HTR-8/SVneo (cell line): ENCODE measurements at regions not wholly inside any gene's neighbourhood (a gene's known extent, or its start where the extent isn't known, plus 50 kb on each side); places are given as distances from the start of the nearest gene placed in this dataset.
"Not testable (repeated sequence)": the region's sequence is repeated elsewhere in the genome, so short reads cannot be mapped to it uniquely, and the experiment has no call there.

ENCODE experiments used
- DNase-seq: peaks from one replicate; pipeline ENCODE4 v3.0.0; 2011; ENCODE audit warnings: low spot score, mixed read lengths; ENCODE audit not compliant: insufficient read length
- FAIRE-seq: peaks from 2 replicates; lab custom pipeline; 2011; peaks lifted over from hg19 to GRCh38; lab: Jason Lieb, UNC

- no peak for DNase-seq
- FAIRE-seq = no peak
Observed at GRCh38 chr1:233722212-233722979, 108.5 kb downstream of the KCNK1 start.

DNA sequence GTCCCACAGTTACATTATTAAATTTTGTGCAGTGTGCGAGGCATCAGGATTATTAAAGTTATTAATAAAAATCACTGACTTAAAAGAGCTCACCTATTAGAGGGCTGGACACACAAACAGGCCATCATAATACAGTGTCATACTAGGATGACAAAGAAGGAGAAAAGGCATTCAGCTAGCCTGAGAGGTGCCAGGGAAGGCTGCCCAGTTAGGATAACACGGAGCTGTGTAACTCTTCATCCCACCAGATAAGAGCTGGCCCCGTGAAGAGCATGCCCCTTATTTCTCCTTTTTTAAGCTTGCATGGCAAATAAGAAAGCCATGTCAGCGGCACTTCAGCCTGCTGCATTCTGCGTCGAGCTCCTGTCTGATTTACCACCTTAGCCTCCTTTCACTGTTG is 109.5 kb downstream of the KCNK1 start:
- DNase-seq = no peak
- FAIRE-seq = no peak

DNA sequence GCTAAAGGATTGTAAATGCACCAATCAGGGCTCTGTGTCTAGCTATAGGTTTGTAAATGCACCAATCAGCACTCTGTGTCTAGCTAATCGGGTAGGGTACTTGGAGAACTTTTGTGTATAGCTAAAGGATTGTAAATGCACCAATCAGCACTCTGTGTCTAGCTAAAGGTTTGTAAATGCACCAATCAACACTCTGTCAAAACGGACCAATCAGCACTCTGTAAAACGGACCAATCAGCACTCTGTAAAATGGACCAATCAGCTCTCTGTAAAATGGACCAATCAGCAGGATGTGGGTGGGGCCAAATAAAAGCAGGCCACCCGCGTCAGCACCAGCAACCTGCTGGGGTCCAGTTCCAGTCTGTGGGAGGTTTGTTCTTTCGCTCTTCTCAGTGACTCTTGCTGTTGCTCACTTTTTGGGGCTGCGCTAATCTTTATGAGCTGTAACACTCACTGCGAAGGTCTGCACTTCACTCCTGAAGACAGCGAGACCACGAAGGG is 110.3 kb downstream of the KCNK1 start:
- not testable (repeated sequence) for FAIRE-seq, DNase-seq

GRCh38 chr1:233725423-233725822 is 111.5 kb downstream of the KCNK1 start:
- FAIRE-seq = no peak

DNA sequence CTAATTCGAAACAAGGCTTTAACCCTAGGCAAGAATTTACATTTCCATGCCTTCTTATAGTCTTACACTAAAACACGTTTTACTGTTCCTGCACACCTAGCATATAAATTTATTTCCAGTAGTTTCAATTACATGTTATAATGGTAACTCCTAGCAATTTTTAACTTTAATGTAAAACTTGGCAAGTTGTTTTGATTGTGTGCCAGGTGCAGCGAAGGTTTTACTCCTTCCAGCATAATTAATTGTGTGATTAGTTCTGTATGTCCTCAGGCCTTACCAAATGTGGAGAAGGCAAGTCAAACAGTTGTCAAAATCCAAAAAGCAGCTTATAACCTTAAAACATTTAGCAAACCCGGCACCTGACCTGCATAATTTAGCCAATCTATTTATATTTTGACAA is 114.8 kb downstream of the KCNK1 start:
- DNase-seq (no peak), FAIRE-seq (no peak)

More at GRCh38 chr1:233725423-233725822, 111.5 kb downstream of the KCNK1 start:
- no peak for DNase-seq

DNA sequence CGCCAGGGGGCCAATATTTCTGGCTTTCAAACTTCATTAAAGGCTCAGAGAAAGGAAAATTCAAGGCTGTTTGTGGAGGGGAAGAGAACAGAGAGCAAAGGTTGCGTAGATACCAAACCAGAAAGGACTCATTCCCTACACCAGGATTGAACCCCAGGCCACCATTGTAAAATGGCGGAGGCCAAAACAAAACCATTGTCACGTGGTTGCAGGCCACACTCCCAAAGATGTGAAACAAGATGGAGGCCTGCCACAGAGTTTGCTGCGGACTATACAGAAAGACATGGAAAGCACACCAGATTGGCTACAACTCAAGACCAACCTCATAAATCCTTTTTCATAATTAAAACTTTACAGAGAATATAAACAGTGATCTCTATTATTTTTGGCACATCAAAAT is 116.5 kb downstream of the KCNK1 start:
- FAIRE-seq (no peak), DNase-seq (no peak)

DNA sequence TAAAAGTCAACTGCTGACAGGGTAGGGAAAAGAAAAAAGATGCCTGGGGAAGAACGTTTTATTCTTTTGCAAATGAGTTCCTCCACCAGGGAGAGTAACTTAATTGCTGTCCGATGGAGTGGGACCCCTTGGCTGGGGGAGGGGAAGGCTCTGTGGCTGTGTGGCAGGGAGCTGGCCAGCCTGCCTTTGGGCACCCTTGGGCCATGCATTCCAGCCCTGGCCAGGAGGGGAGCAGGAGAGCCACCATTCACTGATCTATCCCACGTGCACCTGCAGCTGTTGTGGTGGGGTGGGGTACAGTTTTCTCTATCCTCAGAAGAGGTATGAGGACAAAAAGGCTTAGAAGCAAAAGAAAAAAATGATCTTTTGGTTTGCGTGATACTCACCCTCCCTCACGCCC is 116.9 kb downstream of the KCNK1 start:
- DNase-seq (no peak), FAIRE-seq (no peak)

DNA sequence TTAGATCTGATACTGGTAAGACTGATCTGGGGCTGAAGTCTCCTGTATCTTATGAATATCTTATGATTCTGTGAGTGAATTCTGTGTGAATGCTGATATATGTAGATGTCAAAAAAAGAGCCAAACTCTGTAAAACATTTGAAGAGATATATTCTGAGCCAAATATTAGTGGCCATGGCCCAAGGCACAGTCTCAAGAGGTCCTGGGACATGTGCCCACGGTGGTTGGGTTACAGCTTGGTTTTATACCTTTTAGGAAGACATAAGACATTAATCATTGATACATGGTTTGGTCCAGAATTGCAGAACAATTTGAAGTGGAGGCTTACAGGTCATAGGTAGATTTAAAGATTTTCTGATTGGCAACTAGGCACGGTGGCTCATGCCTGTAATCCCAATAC is 118.3 kb downstream of the KCNK1 start:
- no peak for DNase-seq
- no peak for FAIRE-seq

GRCh38 chr1:233734456-233734855 is 120.5 kb downstream of the KCNK1 start:
- no peak for DNase-seq
- no peak for FAIRE-seq

- FAIRE-seq = no peak
- DNase-seq = no peak
Observed at GRCh38 chr1:233735331-233735730, 121.4 kb downstream of the KCNK1 start.

- DNase-seq = no peak
- no peak for FAIRE-seq
Observed at GRCh38 chr1:233735847-233736246, 121.9 kb downstream of the KCNK1 start.

GRCh38 chr1:233737341-233737740 is 123.4 kb downstream of the KCNK1 start:
- FAIRE-seq (no peak), DNase-seq (no peak)

GRCh38 chr1:233738396-233738795 is 124.5 kb downstream of the KCNK1 start:
- FAIRE-seq (no peak), DNase-seq (no peak)

GRCh38 chr1:233738850-233739249 is 124.9 kb downstream of the KCNK1 start:
- FAIRE-seq (no peak), DNase-seq (no peak)

- FAIRE-seq = no peak
- DNase-seq = no peak
Observed at GRCh38 chr1:233744779-233745513, 131.0 kb downstream of the KCNK1 start.

DNA sequence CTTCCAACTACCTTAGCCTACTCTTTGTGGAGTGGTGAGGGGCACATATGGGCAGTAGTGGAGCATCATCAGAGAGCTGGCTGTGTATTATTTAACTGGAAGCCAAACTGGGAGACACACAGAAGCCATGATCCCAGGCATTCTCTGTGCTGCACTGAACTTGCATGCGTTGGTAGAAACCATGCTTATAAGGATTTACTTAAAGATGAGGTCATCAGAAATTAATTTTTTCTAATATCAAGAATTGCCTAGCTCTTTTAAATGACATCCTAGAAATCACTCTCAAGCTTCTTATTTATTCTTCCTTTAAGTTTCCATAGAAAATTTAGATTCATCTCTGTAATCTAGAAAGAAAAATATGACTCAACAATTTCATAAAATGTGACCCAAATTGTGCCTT is 136.2 kb downstream of the KCNK1 start:
- DNase-seq (no peak), FAIRE-seq (no peak)

- no peak for DNase-seq
- FAIRE-seq = no peak
Observed at GRCh38 chr1:233759665-233760064, 144.8 kb upstream of the SLC35F3 start.

DNA sequence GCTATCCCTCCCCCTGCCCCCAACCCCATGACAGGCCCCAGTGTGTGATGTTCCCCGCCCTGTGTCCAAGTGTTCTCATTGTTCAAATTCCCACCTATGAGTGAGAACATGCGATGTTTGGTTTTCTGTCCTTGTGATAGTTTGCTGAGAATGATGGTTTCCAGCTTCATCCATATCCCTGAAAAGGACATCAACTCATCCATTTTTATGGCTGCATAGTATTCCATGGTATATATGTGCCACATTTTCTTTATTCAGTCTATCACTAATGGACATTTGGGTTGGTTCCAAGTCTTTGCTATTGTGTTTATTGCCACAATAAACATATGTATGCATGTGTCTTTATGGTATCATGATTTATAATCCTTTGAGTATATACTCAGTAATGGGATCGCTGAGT is 140.2 kb upstream of the SLC35F3 start:
- DNase-seq = not testable (repeated sequence)

GRCh38 chr1:233777566-233777965 is 126.9 kb upstream of the SLC35F3 start:
- DNase-seq (no peak), FAIRE-seq (no peak)

More for the DNA sequence above, 140.2 kb upstream of the SLC35F3 start:
- FAIRE-seq = not testable (repeated sequence)

GRCh38 chr1:233780049-233780448 is 124.4 kb upstream of the SLC35F3 start:
- FAIRE-seq (no peak), DNase-seq (no peak)

DNA sequence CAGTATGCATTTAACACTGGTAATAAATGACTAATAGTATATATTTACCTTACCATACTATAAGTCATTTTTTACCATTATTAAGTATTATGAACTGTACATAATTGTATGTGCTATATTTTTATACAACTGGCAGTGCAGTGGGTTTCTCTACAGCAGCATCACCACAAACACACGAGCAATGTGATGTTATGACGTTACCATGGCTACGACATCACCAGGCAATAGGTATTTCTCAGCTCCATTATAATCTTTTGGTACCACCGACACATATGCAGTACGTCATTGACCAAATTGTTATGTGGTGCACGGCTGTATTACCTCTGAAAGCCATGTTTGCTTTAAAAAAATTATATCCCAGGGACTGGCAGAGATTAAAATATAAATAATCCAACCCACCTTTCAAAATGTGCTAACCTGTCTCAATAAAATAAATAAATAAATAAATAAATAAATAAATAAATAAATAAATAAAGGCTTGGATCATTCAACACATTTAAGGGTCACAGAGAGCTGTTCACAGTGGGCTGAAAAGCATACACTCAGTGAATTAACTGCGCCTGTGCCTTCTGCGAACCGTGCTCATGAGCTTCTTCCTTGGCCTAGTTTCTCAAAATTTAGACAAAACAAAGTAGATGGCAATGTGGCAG is 121.4 kb upstream of the SLC35F3 start:
- FAIRE-seq = no peak
- no peak for DNase-seq
